Subcutaneous abdominal adipose tissue (tissue), 5 donors: ENCODE measurements at regions not wholly inside any gene's neighbourhood (a gene's known extent, or its start where the extent isn't known, plus 50 kb on each side); places are given as distances from the start of the nearest gene placed in this dataset.

Experiments
- H3K27ac ChIP-seq: one replicate; pipeline ENCODE4 v1.7.0; 2013; ENCODE audit warnings: low read depth, mild to moderate bottlenecking, inconsistent platforms, low read length, moderate library complexity
- H3K27me3 ChIP-seq, 5 donors: one replicate each; pipeline ENCODE4 v1.7.0; 2013; ENCODE audit warnings: low read length in 5 of 5, inconsistent platforms in 1 of 5; ENCODE audit not compliant: control insufficient read depth in 5 of 5, insufficient read depth in 4 of 5
- H3K36me3 ChIP-seq, 5 donors: one replicate each; pipeline ENCODE4 v1.7.0; 2013; ENCODE audit warnings: low read length in 5 of 5; ENCODE audit not compliant: control insufficient read depth in 5 of 5, insufficient read depth in 5 of 5
- H3K4me1 ChIP-seq, 5 donors: one replicate each; pipeline ENCODE4 v1.7.0; 2013; ENCODE audit warnings: low read length in 5 of 5, mild to moderate bottlenecking in 3 of 5, moderate library complexity in 1 of 5; ENCODE audit not compliant: control insufficient read depth in 5 of 5, insufficient read depth in 5 of 5
- H3K4me3 ChIP-seq, 5 donors: one replicate each; pipeline ENCODE4 v1.7.0; 2013; ENCODE audit warnings: low read length in 5 of 5, low read depth in 1 of 5
- H3K9ac ChIP-seq, 5 donors: one replicate each; pipeline ENCODE4 v1.7.0; 2013; ENCODE audit warnings: low read length in 5 of 5, mild to moderate bottlenecking in 4 of 5, moderate library complexity in 3 of 5
- H3K9me3 ChIP-seq, 5 donors: one replicate each; pipeline ENCODE4 v1.7.0; 2013; ENCODE audit warnings: low read length in 5 of 5; ENCODE audit not compliant: control insufficient read depth in 5 of 5
- donor health status: healthy.
- donor health status: healthy.
- donor health status: healthy.
- donor health status: healthy.
- donor health status: healthy.

DNA sequence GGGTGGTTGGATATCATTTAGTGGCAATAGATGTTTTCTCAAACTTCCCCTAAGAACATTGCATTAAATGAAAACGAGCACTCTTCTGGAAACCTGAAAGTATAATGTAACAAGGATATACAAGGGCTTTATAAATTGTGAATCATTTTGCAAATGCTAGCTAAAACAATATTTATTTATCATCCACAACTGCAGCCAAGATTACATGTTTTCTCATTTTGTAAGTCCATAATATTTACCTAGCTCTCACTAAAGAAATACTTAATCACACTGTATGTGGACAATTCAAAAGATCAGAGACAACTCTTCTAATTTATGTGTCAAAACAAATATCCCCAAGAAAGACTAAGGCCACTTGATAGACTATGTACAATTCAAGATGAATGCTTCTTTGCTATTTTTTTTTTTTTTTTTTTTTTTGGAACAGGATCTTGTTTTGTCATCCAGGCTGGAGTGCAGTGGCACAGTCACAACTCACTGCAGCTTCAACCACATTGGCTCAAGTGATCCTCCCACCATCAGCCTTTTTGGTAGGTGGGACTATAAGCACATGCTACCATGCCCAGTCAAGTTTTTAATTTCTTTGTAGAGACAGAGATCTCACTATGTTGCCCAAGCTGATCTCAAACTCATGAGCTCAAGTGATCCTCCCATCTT, 427.7 kb upstream of the THBS1 start:
- H3K9me3 ChIP-seq, result no peaks in the 10 kb centered on the region
- peak overlapping the region; percentile 98 for H3K27ac ChIP-seq
- no peak overlapping the region for H3K4me3 ChIP-seq
- H3K27me3 ChIP-seq, result no peaks in the 10 kb centered on the region
- no peaks in the 10 kb centered on the region for H3K36me3 ChIP-seq
- peaks cover 8 to 50% (median 40%) of the 10 kb centered on the region in 5 donors for H3K4me1 ChIP-seq
- H3K9ac ChIP-seq, result no peak overlapping the region

DNA sequence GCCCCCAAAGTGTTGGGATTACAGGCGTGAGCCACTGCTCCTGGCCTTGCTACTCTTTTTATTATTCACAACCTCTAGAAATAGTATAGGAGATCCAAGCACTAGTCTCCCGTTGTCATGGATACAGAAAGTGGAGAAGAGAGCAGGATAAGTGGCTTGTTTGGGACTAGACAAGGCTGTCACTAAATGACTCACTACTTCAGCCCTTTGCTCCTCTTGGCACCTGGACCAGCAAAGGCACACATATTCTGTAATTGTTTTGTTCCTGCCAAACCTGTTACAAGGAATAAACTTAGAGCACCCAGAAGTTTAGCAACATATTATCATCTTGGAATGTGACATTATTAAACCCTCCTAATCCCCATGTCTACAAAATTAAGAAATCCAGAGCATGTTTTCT, 427.2 kb upstream of the THBS1 start:
- Histone ChIP-seq H3K27me3 (no peaks in the 10 kb centered on the region), H3K4me3 (no peak overlapping the region), H3K9ac (peak overlapping the region in 1 of 5 donors; percentile 1), H3K4me1 (peaks cover 8 to 52% (median 41%) of the 10 kb centered on the region in 5 donors), H3K9me3 (no peaks in the 10 kb centered on the region), H3K36me3 (no peaks in the 10 kb centered on the region), H3K27ac (peak overlapping the region; percentile 98)

- H3K27ac ChIP-seq, result peak overlapping the region; percentile 98
- no peaks in the 10 kb centered on the region for H3K9me3 ChIP-seq
- peaks cover 8 to 52% (median 41%) of the 10 kb centered on the region in 5 donors for H3K4me1 ChIP-seq
- no peaks in the 10 kb centered on the region for H3K27me3 ChIP-seq
- H3K9ac ChIP-seq, result peak overlapping the region in 4 of 5 donors; percentile 1 to 66 (median 16)
- peak overlapping the region in 1 of 5 donors; percentile 1 for H3K4me3 ChIP-seq
- H3K36me3 ChIP-seq, result no peaks in the 10 kb centered on the region
These were observed 426.6 kb upstream of the THBS1 start for GRCh38 chr15:39154227-39154638.

GRCh38 chr15:39154776-39155175, 426.1 kb upstream of the THBS1 start:
- Histone ChIP-seq H3K27me3 (no peaks in the 10 kb centered on the region), H3K36me3 (no peaks in the 10 kb centered on the region), H3K4me3 (peak overlapping the region in 1 of 5 donors; percentile 1), H3K27ac (peak overlapping the region; percentile 98), H3K4me1 (peaks cover 8 to 52% (median 41%) of the 10 kb centered on the region in 5 donors), H3K9ac (peak overlapping the region in 1 of 5 donors; percentile 66), H3K9me3 (no peaks in the 10 kb centered on the region)

GRCh38 chr15:39156166-39156565, 424.7 kb upstream of the THBS1 start:
- H3K27me3 ChIP-seq, result no peaks in the 10 kb centered on the region
- H3K36me3 ChIP-seq, result no peaks in the 10 kb centered on the region
- H3K4me1 ChIP-seq, result peaks cover 8 to 52% (median 41%) of the 10 kb centered on the region in 5 donors
- peak overlapping the region in 4 of 5 donors; percentile 14 to 76 (median 58) for H3K9ac ChIP-seq
- no peak overlapping the region for H3K4me3 ChIP-seq
- H3K9me3 ChIP-seq, result no peaks in the 10 kb centered on the region
- H3K27ac ChIP-seq, result peak overlapping the region; percentile 98

GRCh38 chr15:39156646-39157250, 424.1 kb upstream of the THBS1 start:
- Histone ChIP-seq H3K27me3 (no peaks in the 10 kb centered on the region), H3K36me3 (no peaks in the 10 kb centered on the region), H3K4me1 (peaks cover 8 to 52% (median 41%) of the 10 kb centered on the region in 5 donors), H3K4me3 (no peak overlapping the region), H3K9me3 (no peaks in the 10 kb centered on the region), H3K9ac (peak overlapping the region in 4 of 5 donors; percentile 14 to 76 (median 58)), H3K27ac (peak overlapping the region; percentile 98)

- H3K9ac ChIP-seq, result peak overlapping the region in 1 of 5 donors; percentile 15
- no peaks in the 10 kb centered on the region for H3K9me3 ChIP-seq
- no peak overlapping the region for H3K4me3 ChIP-seq
- H3K36me3 ChIP-seq, result no peaks in the 10 kb centered on the region
- H3K27ac ChIP-seq, result peak overlapping the region; percentile 98
- H3K27me3 ChIP-seq, result no peaks in the 10 kb centered on the region
- H3K4me1 ChIP-seq, result peaks cover 8 to 51% (median 41%) of the 10 kb centered on the region in 5 donors
These were observed 423.0 kb upstream of the THBS1 start for GRCh38 chr15:39157882-39158281.

DNA sequence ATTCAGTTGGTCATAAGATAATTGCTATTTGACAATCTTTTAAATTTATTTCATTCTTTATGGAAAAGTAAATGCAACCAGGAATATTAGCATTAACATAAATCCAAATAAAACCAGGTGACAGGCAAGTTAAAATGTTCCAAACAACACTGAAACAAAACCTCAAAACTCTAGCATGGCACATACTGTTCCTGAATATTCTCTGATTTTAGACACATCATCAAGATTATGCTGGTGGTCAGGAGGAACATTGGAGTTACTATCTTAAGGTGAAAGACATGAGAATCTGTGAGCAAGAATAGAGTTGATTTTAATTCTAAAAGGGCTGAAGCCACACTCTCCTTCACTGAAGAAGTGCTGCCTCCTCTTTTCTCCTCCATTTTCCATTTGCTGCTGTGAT, 421.0 kb upstream of the THBS1 start:
- Histone ChIP-seq H3K36me3 (no peaks in the 10 kb centered on the region), H3K4me3 (no peak overlapping the region), H3K9ac (no peak overlapping the region), H3K27me3 (no peaks in the 10 kb centered on the region), H3K4me1 (peaks cover 5 to 31% (median 26%) of the 10 kb centered on the region in 5 donors), H3K27ac (no peak overlapping the region), H3K9me3 (no peaks in the 10 kb centered on the region)

- Histone ChIP-seq H3K27me3 (no peaks in the 10 kb centered on the region), H3K4me3 (no peak overlapping the region), H3K9me3 (no peaks in the 10 kb centered on the region), H3K9ac (no peak overlapping the region), H3K36me3 (no peaks in the 10 kb centered on the region), H3K4me1 (peaks cover 0 to 21% (median 17%) of the 10 kb centered on the region in 5 donors), H3K27ac (no peak overlapping the region)
These were observed 419.8 kb upstream of the THBS1 start for GRCh38 chr15:39161096-39161495.

- H3K36me3 ChIP-seq, result no peaks in the 10 kb centered on the region
- peak overlapping the region; percentile 82 for H3K27ac ChIP-seq
- no peak overlapping the region for H3K9ac ChIP-seq
These were observed 415.7 kb upstream of the THBS1 start for GRCh38 chr15:39165020-39165706.

More at GRCh38 chr15:39165020-39165706, 415.7 kb upstream of the THBS1 start:
- H3K27me3 ChIP-seq, result no peaks in the 10 kb centered on the region
- no peak overlapping the region for H3K4me3 ChIP-seq
- peaks cover 0 to 12% (median 11%) of the 10 kb centered on the region in 5 donors for H3K4me1 ChIP-seq
- no peaks in the 10 kb centered on the region for H3K9me3 ChIP-seq
